DOHH2 (cell line): ENCODE measurements at regions not wholly inside any gene's neighbourhood (a gene's known extent, or its start where the extent isn't known, plus 50 kb on each side); places are given as distances from the start of the nearest gene placed in this dataset.

ENCODE experiments used
- H3F3A ChIP-seq: fragments of 200-600 bp; sonication (generic), shearing (Covaris generic); 2 replicates; pipeline ENCODE4 v1.6.0; 2016; ENCODE audit warnings: antibody characterized with exemption, mild to moderate bottlenecking; ENCODE audit not compliant: control insufficient read depth, insufficient read depth
- H3K27ac ChIP-seq: fragments of 200-600 bp; sonication (generic); 2 replicates; pipeline ENCODE4 v1.5.1; 2014; ENCODE audit warnings: low read depth, mild to moderate bottlenecking, low read length, moderate library complexity
- H3K27me3 ChIP-seq: fragments of 200-600 bp; sonication (generic); 2 replicates; pipeline ENCODE4 v1.6.1; 2014; ENCODE audit warnings: mild to moderate bottlenecking, low read length, mixed read lengths; ENCODE audit not compliant: control insufficient read depth
- H3K36me3 ChIP-seq: fragments of 200-600 bp; sonication (generic); 2 replicates; pipeline ENCODE4 v1.6.1; 2014; ENCODE audit warnings: mild to moderate bottlenecking, low read length, moderate library complexity, mixed read lengths; ENCODE audit not compliant: control insufficient read depth
- H3K4me1 ChIP-seq: fragments of 200-600 bp; sonication (generic); 2 replicates; pipeline ENCODE4 v1.6.1; 2014; ENCODE audit warnings: mild to moderate bottlenecking, low read length, mixed read lengths; ENCODE audit not compliant: control insufficient read depth
- H3K4me2 ChIP-seq: fragments of 200-600 bp; sonication (generic); 2 replicates; pipeline ENCODE4 v1.6.0; 2014; ENCODE audit warnings: mild to moderate bottlenecking, low read length, moderate library complexity
- H3K4me3 ChIP-seq: fragments of 200-600 bp; sonication (generic); 2 replicates; pipeline ENCODE4 v1.5.1; 2014; ENCODE audit warnings: mild to moderate bottlenecking, low read length, mixed read lengths
- H3K79me2 ChIP-seq: fragments of 200-600 bp; sonication (generic); 2 replicates; pipeline ENCODE4 v1.6.1; 2014; ENCODE audit warnings: mild to moderate bottlenecking, low read length, mixed read lengths; ENCODE audit not compliant: control insufficient read depth
- H3K9me2 ChIP-seq: fragments of 200-600 bp; sonication (generic); replicated peaks from 2 replicates; pipeline ENCODE4 v1.6.1; 2014; ENCODE audit warnings: mild to moderate bottlenecking, low read length, mixed read lengths; ENCODE audit not compliant: control insufficient read depth
- H3K9me3 ChIP-seq: fragments of 200-600 bp; sonication (generic); 2 replicates; pipeline ENCODE4 v1.6.1; 2014; ENCODE audit warnings: antibody characterized with exemption, low read length, mixed read lengths; ENCODE audit not compliant: control insufficient read depth, insufficient read depth
- H4K20me1 ChIP-seq: fragments of 200-600 bp; sonication (generic); 2 replicates; pipeline ENCODE4 v1.6.0; 2014; ENCODE audit warnings: low read depth, mild to moderate bottlenecking, antibody characterized with exemption, low read length, moderate library complexity; ENCODE audit not compliant: control insufficient read depth, insufficient read depth
- EZH2phosphoT487 ChIP-seq: fragments of 200-600 bp; sonication (generic); IDR thresholded peaks from 2 replicates; pipeline ENCODE4 v1.6.1; 2017; ENCODE audit warnings: borderline replicate concordance, mild to moderate bottlenecking, antibody characterized with exemption, low read length, moderate library complexity, mixed read lengths
- TF ChIP-seq, protein P1 (sequence below): fragments of 200-600 bp; sonication (generic); IDR thresholded peaks from one replicate; pipeline ENCODE4 v1.5.1; 2014; ENCODE audit warnings: antibody characterized with exemption, mild to moderate bottlenecking, low read depth, low read length; ENCODE audit not compliant: poor library complexity, severe bottlenecking

DNA sequence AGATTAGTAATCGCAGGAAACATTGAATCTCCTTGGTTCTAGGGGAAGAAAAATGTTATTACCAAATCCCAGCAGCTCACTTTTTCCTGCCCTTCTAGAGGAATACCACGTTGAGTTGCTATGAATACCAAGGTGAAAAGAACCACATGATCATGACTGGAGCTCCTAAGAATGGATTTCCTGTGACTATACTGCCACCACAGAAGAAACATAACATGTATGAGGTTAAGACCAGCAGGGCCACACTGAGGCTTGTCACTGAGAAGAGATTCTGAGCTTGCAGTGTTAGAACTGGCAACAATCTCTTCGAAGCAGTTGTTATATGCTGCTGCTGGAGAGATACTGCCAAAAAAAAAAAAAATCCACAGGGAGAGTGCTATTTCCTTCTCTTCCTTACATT lies 1235.3 kb downstream of the FSTL5 start:
- no peaks in the 10 kb centered on the region for H3K36me3 ChIP-seq
- no peaks in the 10 kb centered on the region for H3F3A ChIP-seq
- H3K79me2 ChIP-seq, result no peaks in the 10 kb centered on the region
- no peaks in the 10 kb centered on the region for H3K27me3 ChIP-seq
- H3K9me3 ChIP-seq, result no peaks in the 10 kb centered on the region
- no peaks in the 10 kb centered on the region for H4K20me1 ChIP-seq
- TF ChIP-seq, protein P1, sequence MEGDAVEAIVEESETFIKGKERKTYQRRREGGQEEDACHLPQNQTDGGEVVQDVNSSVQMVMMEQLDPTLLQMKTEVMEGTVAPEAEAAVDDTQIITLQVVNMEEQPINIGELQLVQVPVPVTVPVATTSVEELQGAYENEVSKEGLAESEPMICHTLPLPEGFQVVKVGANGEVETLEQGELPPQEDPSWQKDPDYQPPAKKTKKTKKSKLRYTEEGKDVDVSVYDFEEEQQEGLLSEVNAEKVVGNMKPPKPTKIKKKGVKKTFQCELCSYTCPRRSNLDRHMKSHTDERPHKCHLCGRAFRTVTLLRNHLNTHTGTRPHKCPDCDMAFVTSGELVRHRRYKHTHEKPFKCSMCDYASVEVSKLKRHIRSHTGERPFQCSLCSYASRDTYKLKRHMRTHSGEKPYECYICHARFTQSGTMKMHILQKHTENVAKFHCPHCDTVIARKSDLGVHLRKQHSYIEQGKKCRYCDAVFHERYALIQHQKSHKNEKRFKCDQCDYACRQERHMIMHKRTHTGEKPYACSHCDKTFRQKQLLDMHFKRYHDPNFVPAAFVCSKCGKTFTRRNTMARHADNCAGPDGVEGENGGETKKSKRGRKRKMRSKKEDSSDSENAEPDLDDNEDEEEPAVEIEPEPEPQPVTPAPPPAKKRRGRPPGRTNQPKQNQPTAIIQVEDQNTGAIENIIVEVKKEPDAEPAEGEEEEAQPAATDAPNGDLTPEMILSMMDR, result no peak
- no peak for TF ChIP-seq EZH2phosphoT487
- H3K4me1 ChIP-seq, result no peaks in the 10 kb centered on the region
- H3K4me3 ChIP-seq, result no peak overlapping the region
- H3K4me2 ChIP-seq, result no peak overlapping the region
- no peak overlapping the region for H3K27ac ChIP-seq
- H3K9me2 ChIP-seq, result no peaks in the 10 kb centered on the region

DNA sequence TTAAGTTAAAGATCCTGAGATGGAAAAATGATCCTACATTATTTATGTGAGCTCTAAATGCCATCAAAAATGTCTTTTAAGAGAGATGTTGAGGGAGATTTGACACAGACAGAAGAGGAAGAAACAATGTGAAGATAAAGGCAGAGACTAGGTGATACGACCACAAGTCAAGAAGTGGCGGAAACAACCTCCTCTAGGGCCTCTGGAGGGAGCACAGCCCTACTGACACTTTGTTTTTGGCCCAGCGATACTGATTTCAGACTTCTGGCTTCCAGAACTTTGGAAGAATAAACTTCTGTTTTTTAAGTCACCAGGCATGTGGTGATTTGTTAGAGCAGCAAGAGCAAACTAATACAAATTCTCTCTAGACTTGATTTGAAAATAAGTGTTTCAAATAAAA lies 1216.1 kb downstream of the FSTL5 start:
- H3K79me2 ChIP-seq, result no peaks in the 10 kb centered on the region
- no peak overlapping the region for H3K27ac ChIP-seq
- H4K20me1 ChIP-seq, result no peaks in the 10 kb centered on the region
- TF ChIP-seq, protein P1, result no peak
- TF ChIP-seq EZH2phosphoT487, result no peak
- no peaks in the 10 kb centered on the region for H3K9me2 ChIP-seq
- no peaks in the 10 kb centered on the region for H3K4me1 ChIP-seq
- no peaks in the 10 kb centered on the region for H3K9me3 ChIP-seq
- no peaks in the 10 kb centered on the region for H3K36me3 ChIP-seq
- H3K4me2 ChIP-seq, result no peak overlapping the region
- H3K4me3 ChIP-seq, result no peak overlapping the region
- H3F3A ChIP-seq, result no peaks in the 10 kb centered on the region
- H3K27me3 ChIP-seq, result no peaks in the 10 kb centered on the region

DNA sequence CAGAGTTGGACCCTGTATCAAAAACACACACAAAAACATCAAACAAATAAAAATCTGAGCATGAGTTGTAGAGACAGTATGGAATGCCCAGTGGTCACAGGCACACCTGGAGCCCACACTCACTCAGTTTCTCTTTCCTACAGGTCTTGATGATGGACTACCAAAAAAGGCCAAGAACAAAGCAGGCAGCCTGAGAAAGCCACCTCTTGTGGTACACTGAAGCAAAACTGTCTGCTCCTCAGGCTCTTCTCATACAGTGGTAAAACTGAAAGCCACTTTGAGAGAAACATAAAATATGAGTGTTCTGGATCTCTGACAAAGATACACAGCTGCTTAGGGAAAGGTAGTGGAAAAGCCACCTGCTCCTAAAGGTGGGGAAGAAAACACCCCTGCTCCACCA lies 1206.9 kb downstream of the FSTL5 start:
- Histone ChIP-seq H3K27ac (no peak overlapping the region), H3K36me3 (no peaks in the 10 kb centered on the region), H3K9me3 (no peaks in the 10 kb centered on the region), H3F3A (no peaks in the 10 kb centered on the region), H3K79me2 (no peaks in the 10 kb centered on the region), H3K4me1 (no peaks in the 10 kb centered on the region), H3K9me2 (no peaks in the 10 kb centered on the region), H3K27me3 (no peaks in the 10 kb centered on the region), H4K20me1 (no peaks in the 10 kb centered on the region), H3K4me2 (no peak overlapping the region), H3K4me3 (no peak overlapping the region)
- no peak for TF ChIP-seq EZH2phosphoT487
- TF ChIP-seq, protein P1, result no peak

DNA sequence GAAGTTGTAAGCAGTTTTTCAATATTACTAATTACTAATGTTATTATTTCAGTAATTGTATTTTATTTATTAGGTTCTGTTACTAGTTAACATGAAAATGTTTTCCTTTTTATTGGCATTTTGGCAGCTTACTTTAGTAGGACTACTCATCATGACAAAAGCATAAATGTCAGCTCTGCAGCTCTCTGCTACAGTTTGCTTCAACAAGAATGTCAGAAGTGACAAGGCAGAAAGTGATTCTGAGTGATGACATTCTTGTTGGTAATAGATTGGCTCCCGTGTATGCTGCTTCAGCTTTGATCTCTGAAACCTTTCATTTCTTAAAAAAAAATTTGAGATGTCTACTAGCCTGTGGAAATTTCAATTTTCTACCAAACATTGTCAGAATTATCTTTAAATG lies 1193.9 kb downstream of the FSTL5 start:
- Histone ChIP-seq H3K36me3 (no peaks in the 10 kb centered on the region), H3K4me2 (no peak overlapping the region), H3K79me2 (no peaks in the 10 kb centered on the region), H3K9me3 (no peaks in the 10 kb centered on the region), H3K4me1 (no peaks in the 10 kb centered on the region), H4K20me1 (no peaks in the 10 kb centered on the region), H3K4me3 (no peak overlapping the region), H3K9me2 (no peaks in the 10 kb centered on the region), H3F3A (no peaks in the 10 kb centered on the region), H3K27ac (no peak overlapping the region), H3K27me3 (no peaks in the 10 kb centered on the region)
- no peak for TF ChIP-seq EZH2phosphoT487
- TF ChIP-seq, protein P1, result no peak
